PFSK-1 (cell line): ENCODE measurements at regions not wholly inside any gene's neighbourhood (a gene's known extent, or its start where the extent isn't known, plus 50 kb on each side); places are given as distances from the start of the nearest gene placed in this dataset.

ENCODE experiments used
- FOXP2 ChIP-seq: optimal IDR thresholded peaks from 2 replicates; pipeline ENCODE3; 2011; ENCODE audit warnings: borderline replicate concordance, control low read depth, inconsistent platforms; ENCODE audit not compliant: insufficient read depth; ENCODE audit errors: extremely low read length, extremely low read depth
- POLR2AphosphoS5 ChIP-seq: IDR thresholded peaks from 2 replicates; pipeline ENCODE4 v1.6.1; 2012; ENCODE audit warnings: low read depth, mild to moderate bottlenecking, control low read depth, low read length, moderate library complexity
- SIN3A ChIP-seq: IDR thresholded peaks from 2 replicates; pipeline ENCODE4 v1.6.1; 2012; ENCODE audit warnings: mild to moderate bottlenecking, low read length, moderate library complexity, borderline replicate concordance; ENCODE audit not compliant: insufficient read depth
- TAF1 ChIP-seq: IDR thresholded peaks from 2 replicates; pipeline ENCODE4 v1.6.1; 2012; ENCODE audit warnings: low read length, control low read depth, borderline replicate concordance; ENCODE audit not compliant: insufficient read depth
- TF ChIP-seq, protein P1 (sequence below), 2 experiments: IDR thresholded peaks; 2 replicates each; pipeline versions ENCODE4 v1.6.1 to v1.8.0; 2011 to 2012; ENCODE audit warnings: low read depth in 2 of 2, low read length in 2 of 2, control low read depth in 1 of 2, inconsistent platforms in 1 of 2, mild to moderate bottlenecking in 1 of 2, moderate library complexity in 1 of 2; ENCODE audit not compliant: insufficient read depth in 1 of 2

DNA sequence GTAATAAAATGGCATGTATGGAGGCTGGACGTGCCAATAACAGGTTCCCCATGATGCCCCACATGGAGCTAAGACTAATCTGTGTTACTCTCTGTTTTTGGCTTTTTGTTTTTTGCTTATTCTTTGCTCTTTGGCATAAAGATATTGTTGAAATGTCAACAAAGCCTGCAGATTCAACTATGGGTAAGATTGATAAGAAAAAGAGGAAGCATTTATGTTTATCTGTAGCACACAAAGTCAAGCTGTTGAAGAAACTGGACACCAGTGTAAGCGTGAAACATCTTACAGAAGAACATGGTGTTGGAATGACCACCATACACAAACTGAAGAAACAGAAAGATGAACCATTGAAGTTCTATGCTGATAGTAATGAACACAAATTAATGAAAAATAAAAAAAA is 402.7 kb downstream of the LTN1 start:
- TF ChIP-seq TAF1 (no peak), SIN3A (no peak), FOXP2 (no peak), POLR2AphosphoS5 (no peak)
- TF ChIP-seq, protein P1, sequence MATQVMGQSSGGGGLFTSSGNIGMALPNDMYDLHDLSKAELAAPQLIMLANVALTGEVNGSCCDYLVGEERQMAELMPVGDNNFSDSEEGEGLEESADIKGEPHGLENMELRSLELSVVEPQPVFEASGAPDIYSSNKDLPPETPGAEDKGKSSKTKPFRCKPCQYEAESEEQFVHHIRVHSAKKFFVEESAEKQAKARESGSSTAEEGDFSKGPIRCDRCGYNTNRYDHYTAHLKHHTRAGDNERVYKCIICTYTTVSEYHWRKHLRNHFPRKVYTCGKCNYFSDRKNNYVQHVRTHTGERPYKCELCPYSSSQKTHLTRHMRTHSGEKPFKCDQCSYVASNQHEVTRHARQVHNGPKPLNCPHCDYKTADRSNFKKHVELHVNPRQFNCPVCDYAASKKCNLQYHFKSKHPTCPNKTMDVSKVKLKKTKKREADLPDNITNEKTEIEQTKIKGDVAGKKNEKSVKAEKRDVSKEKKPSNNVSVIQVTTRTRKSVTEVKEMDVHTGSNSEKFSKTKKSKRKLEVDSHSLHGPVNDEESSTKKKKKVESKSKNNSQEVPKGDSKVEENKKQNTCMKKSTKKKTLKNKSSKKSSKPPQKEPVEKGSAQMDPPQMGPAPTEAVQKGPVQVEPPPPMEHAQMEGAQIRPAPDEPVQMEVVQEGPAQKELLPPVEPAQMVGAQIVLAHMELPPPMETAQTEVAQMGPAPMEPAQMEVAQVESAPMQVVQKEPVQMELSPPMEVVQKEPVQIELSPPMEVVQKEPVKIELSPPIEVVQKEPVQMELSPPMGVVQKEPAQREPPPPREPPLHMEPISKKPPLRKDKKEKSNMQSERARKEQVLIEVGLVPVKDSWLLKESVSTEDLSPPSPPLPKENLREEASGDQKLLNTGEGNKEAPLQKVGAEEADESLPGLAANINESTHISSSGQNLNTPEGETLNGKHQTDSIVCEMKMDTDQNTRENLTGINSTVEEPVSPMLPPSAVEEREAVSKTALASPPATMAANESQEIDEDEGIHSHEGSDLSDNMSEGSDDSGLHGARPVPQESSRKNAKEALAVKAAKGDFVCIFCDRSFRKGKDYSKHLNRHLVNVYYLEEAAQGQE (IDR thresholded peaks at IDR 0.05; ENCODE audit: insufficient read depth in 1 of 2, low read depth in 2 of 2, low read length in 2 of 2), result no peak

DNA sequence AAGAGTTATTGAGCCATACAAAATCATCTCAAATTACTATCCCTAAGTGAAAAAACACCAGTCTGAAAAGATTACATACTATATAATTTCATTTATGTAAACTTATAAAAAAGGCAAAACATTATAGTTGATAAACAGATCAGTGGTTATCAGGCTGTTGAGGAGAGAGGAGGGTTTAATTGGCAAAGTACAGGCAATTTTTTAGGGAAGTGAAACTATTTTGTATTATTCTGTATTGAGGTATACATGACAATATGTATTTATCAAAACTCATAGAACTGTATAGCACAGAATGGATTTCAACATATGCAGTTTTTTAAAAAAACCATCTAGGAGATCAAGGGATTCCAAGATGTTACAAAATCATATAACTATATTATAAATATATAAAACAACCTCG is 403.7 kb downstream of the LTN1 start:
- TF ChIP-seq FOXP2, result no peak

DNA sequence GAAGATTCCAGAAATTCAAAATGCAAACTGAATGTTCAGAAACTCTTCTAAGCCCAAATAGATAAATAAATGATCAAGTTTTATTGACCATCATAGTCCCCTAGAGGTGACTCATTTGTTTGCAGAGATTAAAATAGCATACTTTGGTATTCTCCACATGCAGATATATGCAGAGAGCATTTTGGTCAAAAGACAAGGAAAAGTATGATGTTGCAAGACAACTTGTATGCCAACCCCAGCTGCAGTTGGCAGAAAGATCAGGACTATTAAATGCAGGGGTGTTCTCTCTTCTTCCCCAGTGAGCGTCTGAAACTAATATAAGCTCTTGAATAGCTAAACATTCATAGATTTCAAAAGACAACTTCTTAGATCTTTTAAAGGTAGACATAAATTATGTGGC is 404.9 kb downstream of the LTN1 start:
- TF ChIP-seq TAF1 (no peak), FOXP2 (no peak), SIN3A (no peak), POLR2AphosphoS5 (no peak)
- TF ChIP-seq, protein P1 (IDR thresholded peaks at IDR 0.05; ENCODE audit: insufficient read depth in 1 of 2, low read depth in 2 of 2, low read length in 2 of 2), result no peak

DNA sequence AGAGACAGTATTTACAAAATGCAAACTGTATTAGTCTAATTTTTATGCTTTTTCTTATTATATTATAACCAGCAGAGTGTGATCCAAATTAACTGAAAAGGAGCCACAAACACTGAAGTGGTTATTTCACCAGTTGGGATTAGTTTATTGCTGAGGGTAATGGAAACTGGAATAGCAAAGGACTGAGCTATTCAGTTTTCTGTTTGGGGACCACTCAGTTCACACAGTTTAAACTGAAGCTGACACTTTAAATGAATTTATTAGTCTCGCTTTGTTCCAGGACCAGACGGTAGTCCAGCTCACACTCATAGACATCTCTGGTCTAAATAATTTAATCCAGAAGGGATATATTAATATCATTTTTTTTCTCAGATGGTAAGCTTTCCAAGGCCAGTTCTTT is 410.7 kb downstream of the LTN1 start:
- no peak for TF ChIP-seq FOXP2
- TF ChIP-seq, protein P1 (IDR thresholded peaks at IDR 0.05; ENCODE audit: insufficient read depth in 1 of 2, low read depth in 2 of 2, low read length in 2 of 2), result no peak
- no peak for TF ChIP-seq POLR2AphosphoS5
- TF ChIP-seq TAF1, result no peak
- TF ChIP-seq SIN3A, result no peak

DNA sequence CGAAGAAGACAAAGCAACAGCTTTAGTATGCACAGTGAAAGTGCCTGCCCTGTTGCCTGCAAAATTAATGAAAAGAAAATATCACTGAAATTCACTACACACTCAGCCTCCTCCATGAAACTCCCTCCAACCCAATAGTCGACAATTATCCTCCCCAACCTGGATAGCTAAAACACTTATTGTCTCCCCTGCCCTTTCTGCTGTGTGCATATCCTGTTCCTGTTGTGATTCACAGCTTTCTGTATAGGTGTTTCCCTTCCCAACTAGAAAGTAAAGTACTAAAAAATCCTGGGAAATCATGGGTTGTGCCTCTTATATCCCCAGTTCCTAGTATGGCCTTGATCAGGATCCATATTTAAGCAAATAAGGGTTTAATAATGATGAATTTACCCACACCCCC is 412.1 kb downstream of the LTN1 start:
- no peak for TF ChIP-seq POLR2AphosphoS5
- no peak for TF ChIP-seq FOXP2
- TF ChIP-seq TAF1, result no peak
- TF ChIP-seq SIN3A, result no peak
- TF ChIP-seq, protein P1 (IDR thresholded peaks at IDR 0.05; ENCODE audit: insufficient read depth in 1 of 2, low read depth in 2 of 2, low read length in 2 of 2), result no peak
